ENCODE measurements at regions not wholly inside any gene's neighbourhood (a gene's known extent, or its start where the extent isn't known, plus 50 kb on each side); places are given as distances from the start of the nearest gene placed in this dataset.

- Histone ChIP-seq H3K9me3 (ENCODE audit: insufficient read depth, low read length) (no peaks in the 10 kb centered on the region), H3K79me2 (ENCODE audit: insufficient read depth, low read length) (no peaks in the 10 kb centered on the region), H3K4me3 (ENCODE audit: insufficient read depth, low read length, poor library complexity, severe bottlenecking) (no peak overlapping the region), H3K27me3 (ENCODE audit: low read length) (no peaks in the 10 kb centered on the region; the same call in 1 of the 2 replicates), H3K27ac (ENCODE audit: low read depth, low read length) (no peak overlapping the region), H4K20me1 (ENCODE audit: low read depth, low read length) (no peaks in the 10 kb centered on the region), H3K9ac (ENCODE audit: low read length) (no peak overlapping the region), H3K4me2 (ENCODE audit: low read depth, low read length, poor library complexity, severe bottlenecking) (no peak overlapping the region), H3K9me2 (replicated peaks; ENCODE audit: insufficient read depth, low read length) (no peaks in the 10 kb centered on the region), H3K36me3 (ENCODE audit: low read length) (no peaks in the 10 kb centered on the region), H3F3A (ENCODE audit: insufficient read depth) (no peaks in the 10 kb centered on the region), H2AFZ (ENCODE audit: low read depth, low read length, severe bottlenecking) (no peak overlapping the region)
- no peak for TF ChIP-seq EZH2phosphoT487 (conservative IDR thresholded peaks at IDR 0.05; ENCODE audit: low read length)
- TF ChIP-seq CTCF (IDR thresholded peaks at IDR 0.05; ENCODE audit: insufficient read depth, low read length, poor library complexity, severe bottlenecking) = no peak
Observed at GRCh38 chr10:84784749-84785148, 456.4 kb downstream of the CCSER2 start.

GRCh38 chr10:84789026-84789425 lies 460.6 kb downstream of the CCSER2 start:
- Histone ChIP-seq H2AFZ (ENCODE audit: low read depth, low read length, severe bottlenecking) (no peak overlapping the region), H3K4me3 (ENCODE audit: insufficient read depth, low read length, poor library complexity, severe bottlenecking) (no peak overlapping the region), H3K27ac (ENCODE audit: low read depth, low read length) (no peak overlapping the region), H3K9ac (ENCODE audit: low read length) (no peak overlapping the region), H3K79me2 (ENCODE audit: insufficient read depth, low read length) (no peaks in the 10 kb centered on the region), H3K4me2 (ENCODE audit: low read depth, low read length, poor library complexity, severe bottlenecking) (no peak overlapping the region), H3K9me2 (replicated peaks; ENCODE audit: insufficient read depth, low read length) (no peaks in the 10 kb centered on the region), H3F3A (ENCODE audit: insufficient read depth) (no peaks in the 10 kb centered on the region), H3K36me3 (ENCODE audit: low read length) (no peaks in the 10 kb centered on the region), H3K27me3 (ENCODE audit: low read length) (no peaks in the 10 kb centered on the region; the same call in 1 of the 2 replicates), H4K20me1 (ENCODE audit: low read depth, low read length) (no peaks in the 10 kb centered on the region), H3K9me3 (ENCODE audit: insufficient read depth, low read length) (no peaks in the 10 kb centered on the region)
- TF ChIP-seq EZH2phosphoT487 (conservative IDR thresholded peaks at IDR 0.05; ENCODE audit: low read length) (no peak), CTCF (IDR thresholded peaks at IDR 0.05; ENCODE audit: insufficient read depth, low read length, poor library complexity, severe bottlenecking) (no peak)

- H3K27me3 ChIP-seq (ENCODE audit: low read length) = no peaks in the 10 kb centered on the region
- no peaks in the 10 kb centered on the region for H3K9me3 ChIP-seq (ENCODE audit: insufficient read depth, low read length)
- H4K20me1 ChIP-seq (ENCODE audit: low read depth, low read length) = no peaks in the 10 kb centered on the region
- no peaks in the 10 kb centered on the region for H3K79me2 ChIP-seq (ENCODE audit: insufficient read depth, low read length)
- no peak for TF ChIP-seq CTCF (IDR thresholded peaks at IDR 0.05; ENCODE audit: insufficient read depth, low read length, poor library complexity, severe bottlenecking)
- no peak for TF ChIP-seq EZH2phosphoT487 (conservative IDR thresholded peaks at IDR 0.05; ENCODE audit: low read length)
- no peaks in the 10 kb centered on the region for H3F3A ChIP-seq (ENCODE audit: insufficient read depth)
- no peaks in the 10 kb centered on the region for H3K36me3 ChIP-seq (ENCODE audit: low read length)
- no peak overlapping the region for H3K9ac ChIP-seq (ENCODE audit: low read length)
- no peak overlapping the region for H3K4me2 ChIP-seq (ENCODE audit: low read depth, low read length, poor library complexity, severe bottlenecking)
- no peak overlapping the region for H3K4me3 ChIP-seq (ENCODE audit: insufficient read depth, low read length, poor library complexity, severe bottlenecking)
- H3K9me2 ChIP-seq (replicated peaks; ENCODE audit: insufficient read depth, low read length) = no peaks in the 10 kb centered on the region
- no peak overlapping the region for H2AFZ ChIP-seq (ENCODE audit: low read depth, low read length, severe bottlenecking)
- H3K27ac ChIP-seq (ENCODE audit: low read depth, low read length) = no peak overlapping the region
Observed at GRCh38 chr10:84798312-84798711, 469.9 kb downstream of the CCSER2 start.
